PFSK-1 (cell line): ENCODE measurements at regions not wholly inside any gene's neighbourhood (a gene's known extent, or its start where the extent isn't known, plus 50 kb on each side); places are given as distances from the start of the nearest gene placed in this dataset.

Source experiments
- POLR2AphosphoS5 ChIP-seq: IDR thresholded peaks from 2 replicates; pipeline ENCODE4 v1.6.1; 2012; ENCODE audit warnings: low read depth, mild to moderate bottlenecking, control low read depth, low read length, moderate library complexity
- TF ChIP-seq, protein P1 (sequence below), 2 experiments: IDR thresholded peaks; 2 replicates each; pipeline versions ENCODE4 v1.6.1 to v1.8.0; 2011 to 2012; ENCODE audit warnings: low read depth in 2 of 2, low read length in 2 of 2, control low read depth in 1 of 2, inconsistent platforms in 1 of 2, mild to moderate bottlenecking in 1 of 2, moderate library complexity in 1 of 2; ENCODE audit not compliant: insufficient read depth in 1 of 2

DNA sequence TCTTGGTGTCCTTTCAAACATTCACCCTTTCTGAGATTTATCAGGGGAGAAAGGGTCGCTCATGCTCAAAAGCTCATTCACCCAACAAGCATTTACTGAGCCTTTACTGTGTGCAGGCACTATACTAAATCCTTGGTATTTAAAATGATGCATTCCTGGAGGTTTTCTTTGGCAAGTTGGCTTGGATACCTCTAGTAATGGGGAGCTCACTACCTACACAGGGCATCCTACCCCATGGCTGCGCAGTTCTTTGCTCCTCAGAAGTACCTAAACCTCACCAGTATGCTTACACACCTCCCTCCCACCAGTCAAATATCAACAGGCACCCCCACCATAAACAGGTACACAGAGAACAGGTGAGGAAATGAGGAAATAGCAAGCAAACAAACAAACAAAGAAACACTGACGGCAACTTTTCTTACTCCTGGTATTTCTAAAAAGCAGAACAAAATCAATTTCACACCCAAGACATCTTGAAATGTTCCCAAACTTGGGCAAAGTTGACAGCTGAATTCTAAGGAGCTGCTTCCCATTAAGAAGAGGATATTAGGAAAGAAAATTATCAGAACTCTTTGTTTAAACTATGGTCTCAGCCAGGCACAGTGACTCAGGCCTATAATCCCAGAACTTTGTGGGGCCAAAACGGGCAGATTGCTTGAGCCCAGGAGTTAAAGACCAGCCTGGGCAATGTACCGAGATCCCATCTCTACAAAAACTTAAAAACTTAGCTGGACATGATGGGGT lies 104.8 kb downstream of the PSMG1 start:
- TF ChIP-seq, protein P1, sequence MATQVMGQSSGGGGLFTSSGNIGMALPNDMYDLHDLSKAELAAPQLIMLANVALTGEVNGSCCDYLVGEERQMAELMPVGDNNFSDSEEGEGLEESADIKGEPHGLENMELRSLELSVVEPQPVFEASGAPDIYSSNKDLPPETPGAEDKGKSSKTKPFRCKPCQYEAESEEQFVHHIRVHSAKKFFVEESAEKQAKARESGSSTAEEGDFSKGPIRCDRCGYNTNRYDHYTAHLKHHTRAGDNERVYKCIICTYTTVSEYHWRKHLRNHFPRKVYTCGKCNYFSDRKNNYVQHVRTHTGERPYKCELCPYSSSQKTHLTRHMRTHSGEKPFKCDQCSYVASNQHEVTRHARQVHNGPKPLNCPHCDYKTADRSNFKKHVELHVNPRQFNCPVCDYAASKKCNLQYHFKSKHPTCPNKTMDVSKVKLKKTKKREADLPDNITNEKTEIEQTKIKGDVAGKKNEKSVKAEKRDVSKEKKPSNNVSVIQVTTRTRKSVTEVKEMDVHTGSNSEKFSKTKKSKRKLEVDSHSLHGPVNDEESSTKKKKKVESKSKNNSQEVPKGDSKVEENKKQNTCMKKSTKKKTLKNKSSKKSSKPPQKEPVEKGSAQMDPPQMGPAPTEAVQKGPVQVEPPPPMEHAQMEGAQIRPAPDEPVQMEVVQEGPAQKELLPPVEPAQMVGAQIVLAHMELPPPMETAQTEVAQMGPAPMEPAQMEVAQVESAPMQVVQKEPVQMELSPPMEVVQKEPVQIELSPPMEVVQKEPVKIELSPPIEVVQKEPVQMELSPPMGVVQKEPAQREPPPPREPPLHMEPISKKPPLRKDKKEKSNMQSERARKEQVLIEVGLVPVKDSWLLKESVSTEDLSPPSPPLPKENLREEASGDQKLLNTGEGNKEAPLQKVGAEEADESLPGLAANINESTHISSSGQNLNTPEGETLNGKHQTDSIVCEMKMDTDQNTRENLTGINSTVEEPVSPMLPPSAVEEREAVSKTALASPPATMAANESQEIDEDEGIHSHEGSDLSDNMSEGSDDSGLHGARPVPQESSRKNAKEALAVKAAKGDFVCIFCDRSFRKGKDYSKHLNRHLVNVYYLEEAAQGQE (IDR thresholded peaks at IDR 0.05; ENCODE audit: insufficient read depth in 1 of 2, low read depth in 2 of 2, low read length in 2 of 2), result no peak
- no peak for TF ChIP-seq POLR2AphosphoS5
